IPS-NIHi11 (cell line): ENCODE measurements at regions not wholly inside any gene's neighbourhood (a gene's known extent, or its start where the extent isn't known, plus 50 kb on each side); places are given as distances from the start of the nearest gene placed in this dataset.
"Not testable (repeated sequence)": the region's sequence is repeated elsewhere in the genome, so short reads cannot be mapped to it uniquely, and the experiment has no call there.

Source experiments
- DNase-seq: peaks from one replicate; pipeline ENCODE4 v3.0.0; 2012; ENCODE audit warnings: mixed read lengths, low spot score

GRCh38 chr3:171915275-171915674 lies 72.1 kb downstream of the TMEM212 start:
- DNase-seq: no peak

- DNase-seq: no peak
These were observed 73.7 kb downstream of the TMEM212 start for GRCh38 chr3:171916888-171917287.

GRCh38 chr3:171922629-171923028 lies 79.5 kb downstream of the TMEM212 start:
- DNase-seq: not testable (repeated sequence)

- DNase-seq: not testable (repeated sequence)
These were observed 80.5 kb downstream of the TMEM212 start for GRCh38 chr3:171923668-171924067.

- not testable (repeated sequence) for DNase-seq
These were observed 81.7 kb downstream of the TMEM212 start for GRCh38 chr3:171924864-171925263.

- no peak for DNase-seq
These were observed 89.0 kb downstream of the TMEM212 start for GRCh38 chr3:171932153-171932611.

GRCh38 chr3:171933441-171933840 lies 90.3 kb downstream of the TMEM212 start:
- DNase-seq: no peak

GRCh38 chr3:171935261-171936123 lies 92.3 kb downstream of the TMEM212 start:
- DNase-seq: no peak

GRCh38 chr3:171936191-171936841 lies 93.2 kb downstream of the TMEM212 start:
- DNase-seq: no peak

- DNase-seq: no peak
These were observed 96.4 kb downstream of the TMEM212 start for GRCh38 chr3:171939578-171939977.

GRCh38 chr3:171940151-171940649 lies 97.1 kb downstream of the TMEM212 start:
- DNase-seq: no peak

GRCh38 chr3:171943262-171944117 lies 95.9 kb upstream of the FNDC3B start:
- DNase-seq: no peak

GRCh38 chr3:171944118-171945016 lies 95.0 kb upstream of the FNDC3B start:
- no peak for DNase-seq

GRCh38 chr3:171948674-171949073 lies 90.7 kb upstream of the FNDC3B start:
- DNase-seq: no peak

- DNase-seq: no peak
These were observed 89.8 kb upstream of the FNDC3B start for GRCh38 chr3:171949554-171949953.

- DNase-seq: peak; percentile 64
These were observed 89.0 kb upstream of the FNDC3B start for GRCh38 chr3:171950373-171950772.

- DNase-seq: no peak
These were observed 87.8 kb upstream of the FNDC3B start for GRCh38 chr3:171951597-171951996.

GRCh38 chr3:171953301-171954022 lies 85.9 kb upstream of the FNDC3B start:
- no peak for DNase-seq

- DNase-seq: no peak
These were observed 84.5 kb upstream of the FNDC3B start for GRCh38 chr3:171954690-171955383.

GRCh38 chr3:171955598-171955997 lies 83.8 kb upstream of the FNDC3B start:
- DNase-seq: no peak
